Lower leg skin (tissue), 4 donors: ENCODE measurements at regions not wholly inside any gene's neighbourhood (a gene's known extent, or its start where the extent isn't known, plus 50 kb on each side); places are given as distances from the start of the nearest gene placed in this dataset.

Experiments
- DNase-seq, 2 donors: peaks; one replicate each; pipeline ENCODE4 v3.0.0-alpha.2; 2019; ENCODE audit warnings: low spot score in 2 of 2
- H3K4me3 ChIP-seq: fragments of 200-600 bp; sonication (generic); 2 replicates; pipeline ENCODE4 v1.5.1; 2017; ENCODE audit warnings: mild to moderate bottlenecking, low read depth; ENCODE audit not compliant: poor library complexity, severe bottlenecking
- POLR2A ChIP-seq, 2 donors: fragments of 450-650 bp; IDR thresholded peaks; one replicate each; pipeline ENCODE4 v1.6.1; 2016 to 2017; ENCODE audit warnings: antibody characterized with exemption in 2 of 2, mild to moderate bottlenecking in 1 of 2, moderate library complexity in 1 of 2
- WGBS, 2 donors: methylation state at CpG; one replicate each; pipeline ENCODE4 v1.1.5; 2018; 5-methylcytosine and 5-hydroxymethylcytosine counted together
- intact Hi-C: fragments of 100-400 bp; cut with DNase I; formaldehyde crosslinking; loops from one replicate; pipeline ENCODE4 v1.15.0; 2023; ENCODE audit warnings: low total_unique reads
- TF ChIP-seq, protein P1 (sequence below), 3 donors: fragments of 450-650 bp; IDR thresholded peaks; one replicate each; pipeline ENCODE4 v1.5.1; 2016; ENCODE audit warnings: antibody characterized with exemption in 3 of 3, mild to moderate bottlenecking in 3 of 3, moderate library complexity in 2 of 3

DNA sequence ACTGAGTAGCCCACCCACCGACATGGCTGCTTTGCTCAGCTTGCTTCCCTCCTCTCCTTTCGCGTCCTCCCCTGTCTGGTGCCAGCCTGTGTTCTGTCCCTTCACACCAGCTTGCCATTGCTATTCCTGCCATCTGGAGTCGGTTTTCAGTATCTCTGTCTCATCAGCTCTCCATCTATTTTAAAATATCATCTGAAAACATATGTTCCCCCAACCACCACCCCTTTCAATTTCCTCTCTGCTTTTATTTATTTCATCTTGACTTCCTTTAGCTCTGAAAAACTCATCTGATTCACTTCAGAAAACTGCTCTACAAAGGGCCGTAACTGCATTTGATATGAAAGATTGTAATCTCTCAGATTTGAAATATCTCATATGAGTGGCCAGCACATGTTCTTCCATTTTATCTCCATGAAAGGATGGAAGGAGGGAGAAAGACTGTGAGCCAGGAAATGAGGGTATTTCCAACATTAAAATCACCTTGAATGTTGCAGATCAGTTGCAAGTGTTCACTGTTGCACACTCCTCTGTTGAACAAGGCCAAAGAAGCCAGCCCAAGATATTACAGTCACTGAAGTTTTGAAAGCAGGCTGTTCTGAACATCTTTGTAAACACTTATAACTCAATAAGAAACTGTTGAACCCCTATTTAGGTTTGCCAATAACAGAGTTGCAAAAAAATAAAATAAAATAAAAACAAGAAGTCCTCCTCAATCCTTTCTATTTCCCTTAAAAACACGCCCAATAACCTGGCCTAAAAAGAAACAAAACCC is 202.4 kb upstream of the NEBL start:
- DNase-seq = no peak
- TF ChIP-seq, protein P1, sequence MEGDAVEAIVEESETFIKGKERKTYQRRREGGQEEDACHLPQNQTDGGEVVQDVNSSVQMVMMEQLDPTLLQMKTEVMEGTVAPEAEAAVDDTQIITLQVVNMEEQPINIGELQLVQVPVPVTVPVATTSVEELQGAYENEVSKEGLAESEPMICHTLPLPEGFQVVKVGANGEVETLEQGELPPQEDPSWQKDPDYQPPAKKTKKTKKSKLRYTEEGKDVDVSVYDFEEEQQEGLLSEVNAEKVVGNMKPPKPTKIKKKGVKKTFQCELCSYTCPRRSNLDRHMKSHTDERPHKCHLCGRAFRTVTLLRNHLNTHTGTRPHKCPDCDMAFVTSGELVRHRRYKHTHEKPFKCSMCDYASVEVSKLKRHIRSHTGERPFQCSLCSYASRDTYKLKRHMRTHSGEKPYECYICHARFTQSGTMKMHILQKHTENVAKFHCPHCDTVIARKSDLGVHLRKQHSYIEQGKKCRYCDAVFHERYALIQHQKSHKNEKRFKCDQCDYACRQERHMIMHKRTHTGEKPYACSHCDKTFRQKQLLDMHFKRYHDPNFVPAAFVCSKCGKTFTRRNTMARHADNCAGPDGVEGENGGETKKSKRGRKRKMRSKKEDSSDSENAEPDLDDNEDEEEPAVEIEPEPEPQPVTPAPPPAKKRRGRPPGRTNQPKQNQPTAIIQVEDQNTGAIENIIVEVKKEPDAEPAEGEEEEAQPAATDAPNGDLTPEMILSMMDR (IDR thresholded peaks at IDR 0.05) = no peak
- TF ChIP-seq POLR2A (IDR thresholded peaks at IDR 0.05) = no peak
- 68 to 71% methylated on average over 6 of the region's 6 CpGs for WGBS, 2 donors
- intact Hi-C loops = no loop called here
- H3K4me3 ChIP-seq = no peak overlapping the region

DNA sequence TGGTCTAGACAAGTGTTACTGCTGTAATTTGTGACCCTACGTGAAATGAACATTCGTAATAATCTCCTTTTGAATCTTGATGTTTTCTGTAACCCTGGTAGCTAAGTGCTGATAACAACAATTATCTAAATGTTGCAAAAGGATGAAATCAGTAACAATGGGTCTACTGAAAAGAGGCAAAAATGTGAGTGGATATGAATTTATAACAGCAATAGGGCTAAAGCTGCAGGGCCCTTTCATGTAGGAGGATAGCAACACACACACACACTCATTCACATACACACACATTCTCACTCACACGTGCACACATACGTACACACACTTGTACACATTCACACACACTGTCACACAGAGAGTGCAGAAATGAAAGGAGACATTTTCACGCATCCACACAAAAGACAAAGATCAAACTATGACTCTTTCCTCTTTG is 200.8 kb upstream of the NEBL start:
- WGBS, 2 donors = 90 to 91% methylated on average over 5 of the region's 5 CpGs

DNA sequence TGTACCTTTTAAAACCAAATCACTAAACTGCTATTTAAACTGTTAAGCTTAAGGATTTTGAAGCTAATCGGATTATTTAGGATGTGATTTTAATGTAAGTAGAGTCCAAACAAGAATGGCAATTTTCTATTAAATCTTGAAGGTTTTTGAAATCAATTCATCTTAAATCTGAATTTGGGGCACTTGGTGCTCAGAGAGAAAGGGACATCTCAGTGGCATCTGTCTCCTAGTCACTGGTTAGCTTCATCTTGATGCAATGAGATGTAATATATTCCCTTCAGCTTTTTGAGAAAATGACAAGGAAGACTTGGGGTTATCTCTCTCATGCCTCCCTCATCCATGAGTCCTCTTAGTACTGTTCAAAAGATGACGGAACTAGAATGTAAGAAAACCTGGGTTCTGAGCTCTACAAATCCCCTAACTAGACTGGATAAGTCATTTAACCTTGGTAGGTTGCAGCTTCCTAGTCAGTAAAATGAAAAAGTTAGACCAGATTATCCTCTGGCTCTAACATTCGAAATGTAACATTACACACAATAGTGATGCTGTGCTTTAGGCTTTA is 198.5 kb upstream of the NEBL start:
- TF ChIP-seq, protein P1 (IDR thresholded peaks at IDR 0.05) = no peak
- TF ChIP-seq POLR2A (IDR thresholded peaks at IDR 0.05) = no peak
- no peak for DNase-seq
- intact Hi-C loops = no loop called here
- no peak overlapping the region for H3K4me3 ChIP-seq
- 94% methylated on average over 3 of the region's 3 CpGs for WGBS, 2 donors

More for the DNA sequence above, 200.8 kb upstream of the NEBL start:
- TF ChIP-seq POLR2A (IDR thresholded peaks at IDR 0.05) = no peak
- TF ChIP-seq, protein P1 (IDR thresholded peaks at IDR 0.05) = no peak
- DNase-seq = no peak
- intact Hi-C loops = no loop called here
- H3K4me3 ChIP-seq = no peak overlapping the region

DNA sequence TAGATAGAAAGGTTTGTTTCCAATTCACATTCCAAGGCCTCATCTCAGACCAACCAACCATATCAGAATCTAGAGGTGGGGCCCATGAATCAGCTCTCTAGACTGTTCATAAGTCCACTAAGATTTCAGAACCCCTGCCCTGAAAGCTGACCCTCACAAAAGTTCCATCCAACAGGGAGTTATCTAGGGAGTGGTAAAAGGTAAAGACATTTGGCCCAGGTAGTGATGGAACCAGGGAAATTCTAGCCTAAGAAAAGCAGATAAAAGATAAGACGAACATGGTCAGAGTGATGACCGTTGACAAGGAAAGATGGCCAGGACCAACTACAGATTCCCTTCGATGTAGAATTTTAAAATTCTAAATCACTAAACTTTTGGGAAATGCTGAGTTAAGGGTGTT is 198.0 kb upstream of the NEBL start:
- TF ChIP-seq, protein P1 (IDR thresholded peaks at IDR 0.05) = no peak
- TF ChIP-seq POLR2A (IDR thresholded peaks at IDR 0.05) = no peak
- no peak for DNase-seq
- WGBS, 2 donors = 96 to 97% methylated on average over 3 of the region's 3 CpGs
- no peak overlapping the region for H3K4me3 ChIP-seq
- intact Hi-C loops = no loop called here

DNA sequence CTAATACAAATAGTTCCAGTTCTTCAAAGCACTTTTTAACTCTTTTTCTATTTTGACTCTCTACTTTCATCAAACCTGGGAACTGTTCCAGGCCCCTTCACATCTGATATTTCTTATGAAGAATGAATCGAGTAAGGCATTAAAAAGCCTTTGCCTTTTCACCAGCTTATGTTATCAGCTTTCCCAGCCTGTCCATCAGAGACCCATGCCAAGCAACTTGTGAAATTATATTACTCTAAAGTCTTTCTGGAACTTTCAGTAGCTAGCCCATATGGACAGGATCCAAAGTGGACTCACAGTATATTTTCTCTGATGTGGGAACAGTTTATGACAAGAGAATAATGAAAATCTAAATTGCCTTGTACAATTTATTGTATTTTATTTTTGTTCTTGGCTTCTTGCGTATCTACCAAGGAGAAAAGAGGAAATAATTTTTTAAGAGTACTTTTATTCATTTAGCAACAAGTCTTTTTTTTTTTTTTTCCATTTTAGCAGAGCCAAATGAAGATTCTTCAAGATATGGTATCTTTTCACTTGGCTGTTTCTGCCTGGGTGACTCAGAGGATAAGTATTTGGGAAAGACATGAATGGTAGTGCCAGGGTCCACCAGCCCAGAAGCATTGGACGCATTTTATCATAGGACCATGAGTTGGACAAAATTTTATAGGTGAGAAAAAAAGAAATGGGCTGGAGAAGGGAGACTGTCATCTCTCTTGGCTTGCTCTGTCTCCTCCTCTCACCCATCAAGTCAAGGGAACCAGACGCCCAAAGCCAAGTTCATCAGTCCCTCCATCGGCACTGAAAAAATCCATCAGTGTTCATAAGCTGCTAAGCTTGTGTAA is 195.8 kb upstream of the NEBL start:
- no peak overlapping the region for H3K4me3 ChIP-seq
- TF ChIP-seq, protein P1 (IDR thresholded peaks at IDR 0.05) = no peak
- TF ChIP-seq POLR2A (IDR thresholded peaks at IDR 0.05) = no peak
- intact Hi-C loops = no loop called here
- DNase-seq = no peak
- 51 to 64% methylated on average over 5 of the region's 5 CpGs for WGBS, 2 donors
